Forelimb muscle (tissue), 1 donor: ENCODE measurements at regions not wholly inside any gene's neighbourhood (a gene's known extent, or its start where the extent isn't known, plus 50 kb on each side); places are given as distances from the start of the nearest gene placed in this dataset.
"Not testable (repeated sequence)": the region's sequence is repeated elsewhere in the genome, so short reads cannot be mapped to it uniquely, and the experiment has no call there.

Source experiments
- DNase-seq: peaks from one replicate; pipeline ENCODE4 v3.0.0-alpha.2; 2013; ENCODE audit warnings: low read depth

GRCh38 chrX:3938587-3938986 lies 225.1 kb upstream of the PRKX start:
- DNase-seq = no peak

GRCh38 chrX:3935196-3935595 lies 221.7 kb upstream of the PRKX start:
- not testable (repeated sequence) for DNase-seq

GRCh38 chrX:3920424-3921017 lies 207.1 kb upstream of the PRKX start:
- DNase-seq = not testable (repeated sequence)

- not testable (repeated sequence) for DNase-seq
These were observed 206.4 kb upstream of the PRKX start for GRCh38 chrX:3919668-3920423.

- DNase-seq = not testable (repeated sequence)
These were observed 201.4 kb upstream of the PRKX start for GRCh38 chrX:3914813-3915212.

DNA sequence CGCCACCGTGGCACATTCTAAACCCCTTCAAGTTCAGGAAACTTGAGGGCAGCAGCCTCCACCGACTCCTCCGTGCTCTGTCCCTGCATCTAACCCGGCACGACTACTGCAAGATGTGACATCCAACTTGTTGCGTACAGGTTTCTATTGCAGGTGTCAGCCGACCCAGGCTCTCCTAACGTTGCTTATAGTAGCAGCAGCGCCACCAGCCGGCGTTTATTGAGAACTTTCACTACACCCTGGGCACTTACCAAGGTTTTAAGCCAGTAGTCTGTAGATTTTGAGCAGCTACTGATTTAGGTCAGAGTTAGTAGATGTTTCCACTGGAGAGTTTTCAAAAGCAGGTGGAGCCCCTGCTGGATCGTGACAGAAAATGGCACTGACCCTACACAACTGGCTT lies 200.6 kb upstream of the PRKX start:
- DNase-seq = not testable (repeated sequence)

DNA sequence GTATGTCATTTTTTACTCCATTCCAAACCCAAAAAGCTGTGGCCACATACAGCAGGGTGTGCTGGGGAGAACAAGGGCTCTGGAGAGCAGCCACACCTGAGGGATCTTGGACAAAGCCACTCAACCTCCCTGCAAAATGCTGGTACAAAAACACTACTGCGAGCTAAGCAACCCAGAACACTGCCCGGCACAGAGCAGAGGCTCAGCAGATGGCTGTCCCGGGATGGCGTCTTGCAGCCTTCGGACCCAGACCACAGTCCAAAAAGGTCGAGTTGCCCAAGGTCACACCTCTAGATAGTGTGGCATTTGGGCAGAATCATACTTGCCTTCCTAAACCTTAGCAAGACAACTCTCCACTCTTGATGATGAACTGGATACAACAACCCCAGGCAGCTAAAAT lies 197.6 kb upstream of the PRKX start:
- not testable (repeated sequence) for DNase-seq

DNA sequence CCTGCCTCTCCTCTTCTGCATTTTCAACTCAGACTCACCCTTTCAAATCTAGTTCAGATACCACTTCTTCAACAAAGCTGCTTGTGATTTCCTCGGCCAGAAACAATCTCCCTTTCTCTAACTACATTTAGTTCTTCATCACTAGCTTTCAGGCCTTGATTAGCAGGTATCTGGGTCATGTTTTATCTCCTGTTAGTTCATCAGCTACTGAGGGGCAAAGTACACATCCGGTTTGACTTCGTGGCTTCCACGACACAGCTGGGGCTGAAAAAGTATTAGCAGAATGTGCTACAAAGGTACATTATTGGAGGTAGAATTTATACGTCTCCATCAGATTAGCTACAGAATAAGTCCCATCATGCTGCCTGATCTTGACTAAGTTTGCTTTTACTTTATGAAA lies 197.2 kb upstream of the PRKX start:
- not testable (repeated sequence) for DNase-seq

DNA sequence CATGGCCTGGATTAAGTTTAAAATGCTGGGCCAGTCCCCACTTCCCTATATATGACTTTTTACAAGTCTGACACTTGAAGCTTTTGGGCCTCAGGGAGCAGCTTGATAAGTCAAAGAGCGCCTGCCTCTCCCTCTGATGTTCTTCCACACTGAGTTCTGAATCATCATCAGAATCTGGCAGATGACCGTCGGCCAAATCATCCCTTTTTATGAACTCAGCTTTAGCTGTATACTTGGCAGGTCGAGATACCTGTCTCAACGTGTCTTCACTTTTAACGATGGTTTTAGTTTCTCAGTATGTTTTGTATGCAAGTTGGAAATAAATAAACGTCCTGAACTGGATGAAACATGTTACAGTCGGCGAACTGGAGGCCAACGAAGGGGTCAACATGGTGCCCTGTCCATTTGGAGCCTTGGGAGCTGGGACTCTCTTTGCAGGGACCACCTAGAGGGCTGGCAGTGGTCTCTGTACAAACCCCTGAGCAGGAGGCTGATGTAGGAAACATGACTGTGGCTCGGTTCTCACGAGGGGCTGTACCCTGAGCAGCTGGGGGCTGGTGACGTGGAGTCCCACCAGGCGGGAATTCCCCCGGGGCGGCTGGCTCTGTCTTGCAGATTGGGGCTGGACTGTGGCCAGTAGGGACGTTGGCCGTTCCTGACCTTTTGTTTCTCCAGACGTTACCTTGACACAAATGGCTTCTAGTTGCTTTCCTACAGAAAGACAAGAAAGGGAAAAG lies 192.2 kb upstream of the PRKX start:
- DNase-seq = not testable (repeated sequence)

DNA sequence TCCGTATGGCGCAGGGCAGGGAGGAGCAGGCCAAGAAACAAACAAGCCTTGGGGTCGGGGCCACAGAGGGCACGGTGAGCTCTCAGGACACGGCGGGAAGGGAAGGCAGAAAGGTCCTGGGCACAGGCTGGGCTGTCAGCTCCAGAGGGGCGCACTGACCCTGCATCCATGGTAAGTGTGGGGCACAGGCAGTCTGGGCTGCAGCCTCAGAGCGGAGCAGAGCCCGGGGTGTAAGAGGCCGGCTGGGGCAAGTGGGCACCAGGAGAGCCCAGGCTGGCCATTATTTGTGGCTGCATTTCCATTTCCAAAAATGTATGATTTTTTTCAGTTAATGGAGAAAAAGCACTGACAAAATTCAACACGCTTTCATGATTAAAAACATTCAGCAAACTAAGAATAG lies 188.8 kb upstream of the PRKX start:
- not testable (repeated sequence) for DNase-seq

- DNase-seq = not testable (repeated sequence)
These were observed 183.3 kb upstream of the PRKX start for GRCh38 chrX:3896755-3897154.

- not testable (repeated sequence) for DNase-seq
These were observed 169.1 kb upstream of the PRKX start for GRCh38 chrX:3882553-3882920.

DNA sequence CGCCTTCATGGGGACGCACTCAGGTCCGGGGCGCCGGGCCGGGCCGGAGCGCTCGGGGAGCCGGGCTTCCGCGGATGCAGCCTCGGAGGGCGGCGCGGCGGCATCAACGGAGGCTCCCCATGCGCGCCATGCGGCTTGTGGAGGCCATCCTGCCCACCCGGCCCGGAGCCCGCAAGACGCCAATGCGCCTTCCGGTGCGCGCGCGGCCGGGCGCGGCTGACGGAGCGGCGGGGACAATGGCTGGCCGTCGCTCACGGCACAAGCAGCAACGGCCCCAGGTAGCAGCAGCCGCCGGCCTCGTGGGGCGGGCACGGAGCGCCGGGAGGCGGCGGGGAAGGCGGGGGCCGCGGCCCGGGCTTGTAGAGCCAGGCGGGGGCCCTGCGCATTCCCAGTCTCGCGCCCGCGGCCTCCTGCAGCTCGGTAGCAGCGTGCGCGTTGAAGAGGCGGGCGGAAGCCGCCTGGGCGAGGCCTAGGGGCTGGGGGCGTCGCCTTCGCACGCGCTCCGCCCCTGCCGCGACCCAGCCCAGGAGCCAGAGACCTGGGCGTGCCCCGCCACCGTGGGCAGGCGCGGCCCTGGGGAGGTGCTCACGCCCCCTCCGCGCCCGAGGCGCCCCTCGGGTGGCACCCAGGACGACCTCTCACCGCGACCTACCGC lies 168.6 kb upstream of the PRKX start:
- DNase-seq = not testable (repeated sequence)

DNA sequence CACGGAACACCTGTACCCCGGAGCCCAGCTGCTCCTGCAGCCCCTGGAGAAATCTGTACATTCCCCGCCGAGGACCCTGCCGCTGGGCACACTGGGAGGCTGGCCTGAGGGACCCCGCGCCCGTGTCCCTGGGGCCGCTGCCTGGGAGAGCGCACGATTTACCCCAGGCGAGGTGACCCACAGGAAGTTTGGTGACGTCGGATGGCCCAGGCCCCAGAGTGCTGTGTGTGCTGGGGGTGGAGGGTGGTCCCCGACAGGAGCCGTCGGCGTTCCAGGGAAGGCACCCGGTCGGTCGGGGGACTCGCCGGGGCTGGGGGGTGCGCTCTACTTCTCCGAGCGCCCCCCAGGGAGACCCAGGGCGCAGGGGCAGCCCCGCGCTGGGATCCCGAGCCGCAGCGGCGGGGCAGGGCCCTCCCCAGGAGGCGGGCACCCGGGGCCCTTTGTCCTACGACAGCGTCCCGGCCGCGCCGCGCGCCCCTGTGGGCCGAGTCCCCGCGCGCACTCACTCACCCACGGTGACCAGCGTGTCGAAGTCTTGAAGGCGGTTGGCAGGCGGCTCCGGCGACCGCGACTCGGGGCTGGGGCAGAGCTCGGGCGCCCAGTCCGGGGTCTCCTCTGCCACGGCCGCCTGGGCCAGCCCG lies 167.9 kb upstream of the PRKX start:
- DNase-seq = not testable (repeated sequence)

GRCh38 chrX:3876393-3876792 lies 162.9 kb upstream of the PRKX start:
- DNase-seq = not testable (repeated sequence)

DNA sequence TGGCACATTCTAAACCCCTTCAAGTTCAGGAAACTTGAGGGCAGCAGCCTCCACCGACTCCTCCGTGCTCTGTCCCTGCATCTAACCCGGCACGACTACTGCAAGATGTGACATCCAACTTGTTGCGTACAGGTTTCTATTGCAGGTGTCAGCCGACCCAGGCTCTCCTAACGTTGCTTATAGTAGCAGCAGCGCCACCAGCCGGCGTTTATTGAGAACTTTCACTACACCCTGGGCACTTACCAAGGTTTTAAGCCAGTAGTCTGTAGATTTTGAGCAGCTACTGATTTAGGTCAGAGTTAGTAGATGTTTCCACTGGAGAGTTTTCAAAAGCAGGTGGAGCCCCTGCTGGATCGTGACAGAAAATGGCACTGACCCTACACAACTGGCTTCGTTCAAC lies 162.2 kb upstream of the PRKX start:
- not testable (repeated sequence) for DNase-seq

DNA sequence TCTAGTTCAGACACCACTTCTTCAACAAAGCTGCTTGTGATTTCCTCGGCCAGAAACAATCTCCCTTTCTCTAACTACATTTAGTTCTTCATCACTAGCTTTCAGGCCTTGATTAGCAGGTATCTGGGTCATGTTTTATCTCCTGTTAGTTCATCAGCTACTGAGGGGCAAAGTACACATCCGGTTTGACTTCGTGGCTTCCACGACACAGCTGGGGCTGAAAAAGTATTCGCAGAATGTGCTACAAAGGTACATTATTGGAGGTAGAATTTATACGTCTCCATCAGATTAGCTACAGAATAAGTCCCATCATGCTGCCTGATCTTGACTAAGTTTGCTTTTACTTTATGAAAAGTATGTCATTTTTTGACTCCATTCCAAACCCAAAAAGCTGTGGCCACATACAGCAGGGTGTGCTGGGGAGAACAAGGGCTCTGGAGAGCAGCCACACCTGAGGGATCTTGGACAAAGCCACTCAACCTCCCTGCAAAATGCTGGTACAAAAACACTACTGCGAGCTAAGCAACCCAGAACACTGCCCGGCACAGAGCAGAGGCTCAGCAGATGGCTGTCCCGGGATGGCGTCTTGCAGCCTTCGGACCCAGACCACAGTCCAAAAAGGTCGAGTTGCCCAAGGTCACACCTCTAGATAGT lies 158.9 kb upstream of the PRKX start:
- DNase-seq = not testable (repeated sequence)

GRCh38 chrX:3867067-3867831 lies 153.8 kb upstream of the PRKX start:
- not testable (repeated sequence) for DNase-seq

DNA sequence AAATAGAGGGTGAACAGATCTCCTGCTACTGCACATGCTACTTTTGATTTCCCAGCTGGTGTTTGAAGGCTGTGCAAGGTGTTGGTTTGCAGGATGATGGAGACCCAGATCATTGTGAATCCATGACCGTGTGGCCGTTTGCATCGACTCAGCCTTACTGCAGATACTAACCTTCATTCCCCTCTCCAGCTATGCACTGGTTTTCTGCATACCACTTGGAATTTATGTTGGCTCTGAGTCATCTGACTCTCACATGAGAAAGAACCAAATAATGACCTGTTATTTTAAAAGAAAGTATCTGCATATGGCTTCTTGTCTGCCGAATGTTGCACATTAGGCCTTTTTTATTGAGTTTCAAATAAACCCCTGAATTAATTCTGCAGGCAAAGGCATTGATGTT lies 144.9 kb upstream of the PRKX start:
- DNase-seq = not testable (repeated sequence)

- not testable (repeated sequence) for DNase-seq
These were observed 130.2 kb upstream of the PRKX start for GRCh38 chrX:3843522-3844145.
